Stimulated activated CD4-positive, alpha-beta T cell treated with anti-CD3 and anti-CD28 coated beads, Interleukin-4, amount 100 ng/mL, for 4 hours (primary cell): ENCODE measurements at regions not wholly inside any gene's neighbourhood (a gene's known extent, or its start where the extent isn't known, plus 50 kb on each side); places are given as distances from the start of the nearest gene placed in this dataset.

ENCODE experiments used
- DNase-seq, 2 experiments: peaks; one replicate each; pipeline ENCODE4 v3.0.0-alpha.2; 2020

DNA sequence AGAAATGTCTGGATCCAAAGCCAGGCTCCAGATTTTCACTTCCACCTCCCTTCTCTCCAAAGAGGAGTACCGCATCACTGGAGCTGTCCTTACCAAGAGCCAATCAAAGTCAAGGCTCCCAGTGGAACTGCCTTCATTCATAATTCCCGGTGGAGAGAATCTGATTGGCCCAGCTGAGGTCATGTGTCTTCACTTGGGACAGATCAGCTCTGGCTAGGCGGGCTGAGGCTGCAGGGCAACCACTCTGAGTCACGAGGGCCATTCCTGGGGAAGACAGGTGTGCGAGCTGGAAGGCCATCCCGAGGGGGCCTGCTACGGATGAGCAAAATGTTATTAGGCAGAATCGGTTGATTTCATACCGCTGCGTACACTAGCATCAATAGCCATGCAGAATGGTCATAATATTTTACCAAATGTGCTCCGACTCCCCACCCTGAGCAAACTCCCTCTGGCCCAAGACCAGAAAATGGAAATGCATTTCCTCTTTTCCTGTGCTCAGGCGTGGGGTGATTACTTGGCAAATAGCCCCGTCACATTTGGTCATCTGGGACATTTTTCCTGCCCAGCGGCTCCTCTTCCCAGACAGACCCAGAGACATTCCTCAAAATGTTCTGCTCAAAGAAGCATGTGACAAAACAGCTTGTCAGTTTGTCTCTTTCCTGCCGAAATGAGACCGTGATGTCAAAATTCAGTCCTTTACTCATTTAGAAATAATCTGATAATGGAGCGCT, 111.1 kb downstream of the AIPL1 start:
- no peak for DNase-seq

DNA sequence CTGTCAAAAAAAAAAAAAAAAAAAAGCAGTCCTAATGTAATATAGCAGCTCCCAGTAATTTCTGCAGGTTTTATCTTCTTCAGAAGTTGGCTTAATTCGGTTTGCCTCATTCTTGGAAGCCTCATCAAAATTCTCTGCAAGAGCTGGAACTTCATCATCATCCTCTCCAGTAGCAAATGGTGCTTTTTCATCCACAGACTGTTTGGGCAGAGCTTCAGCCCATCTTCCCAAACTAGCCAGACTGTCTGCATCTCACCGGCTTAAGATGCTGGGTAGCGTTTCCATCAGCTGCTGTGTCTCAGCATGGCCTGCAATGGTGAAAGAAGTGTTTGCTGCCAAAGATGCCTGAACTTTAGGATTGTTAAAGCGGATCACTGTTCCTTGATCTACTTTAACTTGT, 112.6 kb downstream of the AIPL1 start:
- DNase-seq, result no peak

DNA sequence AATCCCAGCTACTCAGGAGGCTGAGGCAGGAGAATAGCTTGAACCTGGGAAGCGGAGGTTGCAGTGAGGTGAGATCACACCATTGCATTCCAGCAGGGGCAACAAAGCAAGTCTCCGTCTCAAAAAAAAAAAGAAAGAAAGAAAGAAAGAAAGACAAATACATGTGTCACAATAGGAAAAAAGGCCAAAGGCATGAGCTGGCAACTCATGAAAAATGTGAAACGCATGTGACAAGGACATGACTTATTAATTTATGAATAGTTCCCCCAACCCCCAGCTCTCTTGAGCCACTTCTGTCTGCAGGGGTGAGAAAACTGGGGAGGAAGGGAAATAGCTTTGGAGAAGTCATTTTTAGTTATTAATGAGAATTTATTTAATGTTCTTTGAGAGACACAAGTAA, 120.6 kb downstream of the AIPL1 start:
- no peak for DNase-seq

DNA sequence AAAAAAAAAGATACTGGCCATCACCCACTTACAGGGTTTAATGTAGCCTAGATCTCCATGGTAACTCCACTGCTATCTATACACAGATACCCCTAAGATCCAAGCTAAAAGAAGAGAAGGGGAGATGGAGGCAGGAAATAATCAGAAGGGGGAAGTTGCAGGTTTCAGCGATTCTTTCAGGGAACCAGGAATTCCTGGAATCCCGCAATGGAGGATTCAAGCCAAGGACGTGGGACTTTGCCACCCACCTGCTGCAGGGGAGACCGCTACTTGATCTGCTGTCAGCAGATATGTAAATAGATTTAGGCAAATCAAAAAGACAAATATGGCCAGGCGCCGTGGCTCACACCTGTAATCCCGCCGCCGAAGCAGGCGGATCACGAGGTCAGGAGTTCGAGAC, 121.1 kb downstream of the AIPL1 start:
- no peak for DNase-seq

DNA sequence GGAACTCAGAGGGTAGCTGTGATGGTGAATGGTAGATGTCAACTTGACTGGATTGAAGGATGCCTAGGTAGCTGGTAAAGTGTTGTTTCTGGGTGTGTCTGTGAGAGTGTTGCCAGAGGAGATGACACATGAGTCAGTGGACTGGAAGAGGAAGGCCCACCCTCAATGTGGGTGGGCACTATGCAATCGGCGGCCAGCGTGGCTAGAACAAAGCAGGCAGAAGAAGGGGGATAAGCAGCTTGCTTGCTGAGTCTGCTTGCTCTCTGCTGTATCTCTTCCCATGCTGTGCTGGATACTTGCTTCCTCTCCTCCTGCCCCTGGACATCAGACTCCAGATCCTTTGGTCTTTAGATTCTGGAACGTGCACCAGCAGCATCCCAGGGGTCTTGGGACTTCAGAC, 128.1 kb downstream of the AIPL1 start:
- DNase-seq, result no peak

DNA sequence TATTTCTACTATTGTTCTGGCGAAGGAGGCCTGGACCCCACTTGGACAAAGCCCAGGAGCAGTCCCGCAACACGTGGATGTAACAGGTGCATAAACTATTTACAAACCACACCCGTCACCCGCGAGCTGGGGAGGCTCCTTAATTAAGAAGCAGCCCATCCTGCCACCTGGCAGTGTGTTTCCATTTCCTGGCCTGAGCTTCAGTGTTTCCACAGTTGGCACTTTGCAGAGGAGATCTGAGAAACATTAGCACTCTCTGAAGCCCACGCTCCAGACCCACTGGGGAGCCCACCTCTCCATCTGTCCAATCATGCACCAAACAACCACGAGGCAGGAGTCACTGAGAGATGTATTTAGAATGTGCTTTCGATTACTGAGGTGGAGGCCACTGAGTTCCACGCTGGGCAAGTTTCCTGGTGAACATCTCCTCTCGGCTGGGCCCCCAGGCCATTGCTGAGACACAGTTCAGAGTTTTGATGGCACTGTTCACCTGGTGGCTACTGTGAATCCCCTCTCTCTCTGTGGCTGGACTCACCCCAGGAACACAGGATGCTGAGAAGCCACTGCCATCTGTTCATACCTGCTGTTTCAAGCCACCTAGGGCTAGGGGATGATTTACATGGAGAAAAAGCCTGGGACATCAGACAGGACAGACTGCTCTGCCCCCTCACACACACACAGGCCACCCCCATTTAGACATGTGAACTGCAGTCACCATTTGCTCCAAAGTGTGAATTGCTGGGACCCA, 129.1 kb downstream of the AIPL1 start:
- DNase-seq, result no peak

DNA sequence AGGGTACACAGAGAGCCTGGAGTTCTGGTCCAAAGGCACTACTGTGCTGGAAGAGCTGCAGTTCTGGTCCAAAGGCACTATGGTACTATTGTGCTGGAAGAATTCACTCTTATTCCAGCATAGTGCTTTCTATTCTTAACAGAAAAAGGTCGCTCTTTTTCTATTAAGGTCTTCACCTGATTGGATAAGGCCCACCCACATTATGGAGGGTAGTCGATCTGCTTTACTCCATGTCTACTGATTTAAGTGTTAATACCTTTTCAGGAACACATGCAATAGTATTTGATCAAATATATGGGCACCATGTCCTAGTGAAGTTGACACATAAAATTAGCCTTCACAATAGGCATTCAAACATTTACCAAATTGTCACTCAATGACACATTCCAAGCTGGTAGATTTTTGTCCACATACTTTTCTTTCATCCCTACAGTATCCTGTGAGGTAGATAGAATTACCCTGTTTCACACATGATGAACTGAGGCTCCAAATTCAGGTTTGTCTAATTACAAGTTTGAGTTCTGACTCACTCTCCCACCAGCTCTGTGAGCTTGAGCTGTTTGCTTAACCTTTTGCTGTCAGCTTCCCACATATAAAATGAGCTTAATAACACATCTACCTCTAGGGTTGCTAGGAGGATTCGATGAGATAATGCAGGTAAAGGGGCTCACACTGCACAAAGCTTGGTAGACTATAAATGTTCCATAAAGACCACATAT, 129.9 kb downstream of the AIPL1 start:
- no peak for DNase-seq

DNA sequence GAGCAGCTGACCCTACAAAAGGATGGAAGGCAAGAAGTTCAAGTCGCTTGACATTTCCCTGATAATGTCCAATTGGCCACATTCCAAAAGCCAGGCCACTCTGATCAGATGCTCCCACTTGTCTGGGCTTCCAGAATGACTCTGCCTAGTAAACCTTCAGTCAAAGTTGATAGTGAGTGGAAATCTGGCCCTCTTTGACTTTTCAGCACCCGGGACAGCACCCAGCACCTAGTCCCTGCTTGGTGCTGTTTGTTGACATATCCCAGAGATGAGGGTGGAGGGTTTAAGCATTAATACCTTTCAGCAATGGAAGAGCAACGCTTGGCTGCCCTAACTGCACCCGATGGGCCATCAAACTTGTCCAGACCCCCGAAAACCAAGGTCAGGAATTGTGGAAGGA, 131.3 kb downstream of the AIPL1 start:
- no peak for DNase-seq

DNA sequence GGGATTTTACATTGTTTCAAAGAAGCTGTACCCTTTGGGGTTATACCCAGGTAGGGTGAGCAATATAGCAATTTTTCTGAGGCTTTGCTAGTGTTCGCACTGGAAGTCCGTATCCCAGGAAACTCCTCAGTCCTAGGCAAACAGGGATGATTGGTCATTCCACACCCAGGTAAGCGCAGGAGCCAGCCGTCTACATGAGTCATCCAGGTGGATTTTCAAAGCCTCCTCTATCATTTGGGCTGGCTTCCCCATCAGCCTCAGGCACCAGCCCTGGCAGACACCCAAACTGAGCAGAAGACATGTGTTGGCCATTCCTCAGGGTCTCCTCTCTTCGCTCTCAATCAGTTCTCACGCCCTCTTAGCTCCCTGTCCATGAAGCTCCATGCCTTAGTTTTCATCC, 135.6 kb downstream of the AIPL1 start:
- no peak for DNase-seq

DNA sequence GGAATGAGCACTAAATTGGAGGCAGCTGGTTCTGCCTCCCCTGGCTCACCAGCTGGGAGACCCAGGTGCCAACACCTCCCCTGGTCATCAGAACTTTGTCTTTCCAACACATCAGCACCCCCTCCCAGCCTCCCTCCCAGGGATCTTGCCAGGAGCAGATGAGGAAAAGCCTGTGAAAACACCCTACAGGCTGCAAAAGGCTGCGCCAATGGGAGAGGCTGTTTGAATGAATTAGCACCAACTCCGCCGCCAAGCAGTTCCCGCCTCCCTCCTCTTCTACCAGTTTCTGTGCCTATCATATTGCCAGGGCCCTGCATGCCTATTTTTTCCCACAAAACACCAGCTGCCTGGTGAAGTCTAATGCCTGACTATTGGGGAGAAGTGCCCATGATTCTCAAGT, 137.0 kb downstream of the AIPL1 start:
- no peak for DNase-seq

DNA sequence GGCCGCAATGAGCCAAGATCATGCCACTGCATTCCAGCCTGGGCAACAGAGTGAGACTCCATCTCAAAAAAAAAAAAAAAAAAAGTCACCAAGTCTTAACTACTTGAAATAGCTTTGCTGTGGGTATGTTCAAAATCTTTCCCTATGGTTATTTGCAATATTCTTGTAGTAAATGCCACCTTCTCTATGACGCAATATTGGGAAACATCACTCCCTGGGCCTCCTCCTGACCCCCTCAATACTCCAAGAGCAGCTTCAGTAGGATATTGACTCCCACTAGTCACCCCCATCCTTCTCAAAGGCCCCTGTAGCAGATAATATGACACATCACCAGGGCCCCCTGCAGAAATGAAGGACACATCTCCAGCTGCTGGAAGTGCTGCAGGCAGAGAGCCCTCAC, 137.8 kb downstream of the AIPL1 start:
- DNase-seq, result no peak

DNA sequence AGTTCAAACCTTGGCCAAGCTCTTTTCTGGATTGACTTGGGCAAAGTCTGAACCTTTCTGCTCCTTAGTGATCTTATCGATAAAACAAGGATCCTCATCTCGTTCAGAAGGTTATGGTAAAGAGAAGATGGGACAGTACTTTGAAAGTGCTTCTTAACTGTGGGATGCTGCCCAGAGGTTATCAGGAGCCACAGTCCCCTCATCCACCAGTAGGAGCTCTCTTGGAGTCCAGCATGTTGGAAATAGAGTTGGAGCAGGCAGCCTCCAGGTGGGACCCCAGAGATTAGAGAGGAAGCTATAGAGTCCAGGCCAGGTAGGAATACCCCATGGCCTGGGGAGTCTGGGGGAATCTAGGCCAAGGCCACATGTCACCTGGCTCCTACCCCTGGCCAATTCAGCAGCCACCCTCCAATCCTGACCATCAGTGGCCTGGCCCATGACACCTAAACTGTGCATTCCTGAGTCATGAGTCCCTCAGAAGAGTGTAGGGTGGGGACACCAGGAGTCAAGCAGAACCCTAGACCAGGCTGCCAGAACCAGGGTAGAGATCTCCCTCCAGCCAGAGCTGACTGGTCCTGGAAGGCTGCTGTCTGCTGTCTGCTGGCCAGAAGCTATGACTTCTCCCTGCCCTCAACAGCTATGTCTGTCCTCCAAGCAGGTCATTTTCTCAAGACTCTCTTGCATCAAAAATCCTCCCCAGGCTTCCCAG, 144.3 kb downstream of the AIPL1 start:
- DNase-seq, result no peak

DNA sequence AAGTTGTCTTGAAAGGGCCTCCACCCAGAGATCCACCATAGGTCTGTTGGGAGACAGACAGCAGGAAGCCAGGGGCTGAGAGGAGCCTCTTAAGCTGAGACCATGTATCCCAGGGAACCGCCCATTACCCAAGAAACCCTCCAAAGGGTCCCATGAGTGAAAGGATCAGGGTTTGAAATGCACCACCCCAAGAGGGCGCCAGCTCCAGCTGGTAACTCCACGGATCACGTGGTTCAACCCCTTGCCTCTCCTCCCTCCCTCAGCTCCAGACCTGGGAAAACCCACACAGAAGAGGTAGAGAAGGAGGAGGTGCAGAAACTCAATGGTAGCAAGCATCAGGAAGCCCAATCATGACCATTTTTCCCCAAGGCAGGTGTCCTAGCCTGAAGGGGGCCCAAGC, 148.7 kb downstream of the AIPL1 start:
- no peak for DNase-seq

DNA sequence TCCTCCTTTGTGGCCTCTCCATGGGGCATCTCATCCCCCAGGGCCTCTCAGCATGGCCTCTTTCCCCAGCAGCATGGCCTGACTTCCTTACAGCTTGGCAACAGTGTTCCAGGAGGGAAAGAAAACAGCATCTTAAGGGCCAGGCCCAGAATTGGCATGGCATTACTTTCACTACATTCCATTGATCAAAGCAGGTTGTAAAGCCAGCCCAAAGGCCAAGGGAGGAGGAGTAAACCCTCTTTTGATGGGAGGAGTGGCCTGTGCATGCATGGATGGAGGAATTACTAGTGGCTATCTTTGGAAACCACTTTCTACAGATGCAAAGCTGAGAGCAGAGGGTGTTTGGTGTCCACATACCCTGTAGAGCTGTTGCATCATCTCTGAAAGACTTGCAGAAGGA, 149.4 kb downstream of the AIPL1 start:
- DNase-seq, result no peak

DNA sequence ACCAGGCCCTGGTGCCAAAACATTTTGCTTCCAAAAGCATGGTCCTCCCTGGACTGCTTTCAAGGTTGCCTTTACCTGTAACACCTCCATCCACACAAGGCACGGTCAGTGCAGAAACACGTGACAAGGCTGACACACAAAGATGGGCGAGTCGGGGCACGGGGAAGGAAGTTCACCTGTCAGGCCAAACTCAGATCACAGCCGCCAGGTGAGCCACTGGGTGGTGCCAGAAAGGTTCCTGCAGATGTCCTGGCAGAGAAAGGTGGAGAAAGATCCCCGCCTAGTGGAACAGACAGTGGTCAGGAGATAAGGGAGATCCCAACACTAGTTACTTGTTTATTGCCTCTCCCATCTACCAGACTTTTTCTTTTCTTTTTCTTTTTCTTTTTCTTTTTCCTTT, 155.3 kb downstream of the AIPL1 start:
- DNase-seq, result no peak

DNA sequence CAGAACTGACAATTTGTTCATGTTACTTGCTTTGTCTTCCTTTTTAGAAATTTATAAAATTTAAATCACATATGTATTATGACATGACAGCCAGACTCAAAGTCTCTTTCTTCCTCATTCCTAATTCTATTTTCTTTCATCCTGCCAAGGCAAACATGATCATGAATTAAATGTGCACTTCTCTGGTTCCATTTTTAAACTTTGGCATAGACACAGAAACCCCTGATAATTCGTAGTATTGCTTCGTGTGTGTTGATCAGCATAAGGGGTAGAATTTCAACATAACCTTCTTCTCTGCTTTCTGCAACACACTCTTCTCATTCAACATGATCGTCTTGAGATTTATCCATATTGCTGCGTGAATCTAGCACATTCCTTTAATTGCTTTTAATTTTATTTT, 156.5 kb downstream of the AIPL1 start:
- DNase-seq, result no peak

DNA sequence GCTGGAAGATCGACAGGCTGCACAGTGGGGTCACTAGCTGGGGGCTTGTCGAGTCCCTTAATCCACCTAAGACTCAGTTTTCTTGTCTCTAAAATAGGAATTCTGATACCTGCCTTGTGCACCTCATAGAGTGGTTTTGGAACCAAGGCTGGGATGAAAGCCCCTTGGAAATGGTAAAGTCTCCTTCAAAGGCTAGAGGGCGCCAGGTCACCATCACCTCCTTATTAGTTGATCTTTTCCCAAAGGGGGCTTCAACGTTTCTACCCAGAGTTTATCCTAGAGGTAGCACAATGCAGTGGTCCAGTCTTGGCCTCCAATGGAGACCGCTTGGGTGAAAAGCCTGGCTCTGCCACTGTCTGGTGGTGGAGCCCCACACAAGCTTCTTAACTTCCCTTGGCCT, 158.2 kb downstream of the AIPL1 start:
- no peak for DNase-seq

DNA sequence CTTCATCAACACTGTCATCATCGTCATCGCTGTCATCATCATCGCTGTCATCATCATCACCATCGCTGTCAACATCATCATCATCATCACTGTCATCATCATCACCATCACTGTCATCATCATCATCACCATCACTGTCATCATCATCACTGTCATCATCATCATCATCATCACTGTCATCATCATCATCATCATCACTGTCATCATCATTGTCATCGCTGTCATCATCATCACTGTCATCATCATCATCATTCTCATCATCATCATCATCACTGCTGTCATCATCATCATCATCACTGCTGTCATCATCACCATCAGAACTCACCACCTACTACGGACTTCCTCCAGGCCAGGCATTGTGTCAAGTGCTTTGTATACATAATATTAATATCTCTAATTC, 160.6 kb downstream of the AIPL1 start:
- no peak for DNase-seq

DNA sequence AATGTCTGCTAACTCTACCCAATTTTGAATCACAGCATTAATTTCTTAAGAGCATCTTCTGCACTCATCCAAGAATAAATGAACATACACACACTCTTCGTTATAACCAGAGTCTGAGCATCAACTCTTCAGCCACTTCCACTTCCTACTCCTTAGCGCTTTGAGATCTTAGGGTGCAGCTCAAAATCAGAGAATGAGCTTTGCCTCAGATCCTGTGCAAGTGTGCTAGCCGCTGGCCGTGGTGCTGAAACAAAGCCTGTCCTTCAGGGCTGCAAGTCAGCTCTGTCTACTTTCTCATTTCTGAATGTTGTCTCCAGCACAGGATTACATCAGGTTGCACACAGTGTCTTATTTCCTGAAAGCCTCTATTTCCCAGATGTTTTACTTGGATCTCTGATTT, 165.4 kb downstream of the AIPL1 start:
- peak in 1 of 2 experiments; percentile 3 for DNase-seq

DNA sequence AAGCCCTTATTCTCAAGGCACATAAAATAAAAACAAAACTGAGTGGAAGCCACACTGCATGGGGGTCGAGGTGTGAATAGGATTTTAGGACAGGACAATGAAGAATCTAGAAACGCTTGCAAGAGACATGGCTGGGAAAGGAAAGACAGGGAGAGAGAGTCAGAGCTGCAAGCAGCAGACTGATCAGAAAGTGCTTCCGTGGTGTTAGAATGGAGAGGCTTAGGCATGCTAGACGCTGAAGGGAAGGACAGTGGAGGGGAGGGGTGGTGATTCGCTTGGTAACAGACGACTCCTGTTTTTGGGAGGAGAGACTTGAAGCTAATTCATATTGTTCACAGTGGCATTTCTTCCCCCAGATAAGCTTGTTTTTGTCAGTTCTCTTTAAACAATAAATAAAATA, 173.5 kb downstream of the AIPL1 start:
- no peak for DNase-seq

DNA sequence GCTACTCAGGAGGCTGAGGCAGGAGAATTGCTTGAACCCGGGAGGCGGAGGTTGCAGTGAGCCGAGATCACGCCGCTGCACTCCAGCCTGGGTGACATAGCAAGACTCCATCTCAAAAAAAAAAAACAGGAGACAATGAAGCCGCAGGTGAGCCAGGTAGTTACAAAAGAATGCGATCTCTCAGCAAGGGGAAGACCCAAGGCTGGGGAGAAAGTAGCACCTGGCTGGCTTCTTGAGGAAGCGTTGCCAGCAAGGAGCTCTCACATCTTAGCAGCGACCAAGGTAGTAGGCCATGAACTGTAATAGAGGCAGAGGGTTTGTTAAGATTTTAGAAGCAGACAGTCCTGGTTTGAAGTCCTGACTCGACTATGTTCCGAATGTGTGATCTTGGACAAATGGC, 175.0 kb downstream of the AIPL1 start:
- DNase-seq, result no peak

DNA sequence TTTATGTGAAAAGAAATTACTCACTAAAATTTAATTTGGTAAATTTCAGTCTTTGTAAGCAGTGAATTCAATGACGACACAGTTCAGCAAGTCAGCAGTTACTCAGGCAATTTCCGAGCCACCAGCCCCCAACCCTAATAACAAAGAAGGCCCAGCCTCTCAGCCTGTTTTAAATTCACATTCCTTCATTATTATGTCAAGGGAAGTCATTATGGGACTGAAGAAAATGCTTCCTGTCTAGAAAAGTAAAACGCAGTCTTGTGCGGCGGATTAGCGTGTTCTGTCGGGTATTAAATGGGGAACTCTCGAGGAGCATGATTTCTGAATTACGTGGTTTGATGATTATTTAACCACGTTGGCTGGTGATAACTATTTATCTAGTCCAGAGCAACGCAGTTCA, 177.6 kb downstream of the AIPL1 start:
- DNase-seq, result no peak

DNA sequence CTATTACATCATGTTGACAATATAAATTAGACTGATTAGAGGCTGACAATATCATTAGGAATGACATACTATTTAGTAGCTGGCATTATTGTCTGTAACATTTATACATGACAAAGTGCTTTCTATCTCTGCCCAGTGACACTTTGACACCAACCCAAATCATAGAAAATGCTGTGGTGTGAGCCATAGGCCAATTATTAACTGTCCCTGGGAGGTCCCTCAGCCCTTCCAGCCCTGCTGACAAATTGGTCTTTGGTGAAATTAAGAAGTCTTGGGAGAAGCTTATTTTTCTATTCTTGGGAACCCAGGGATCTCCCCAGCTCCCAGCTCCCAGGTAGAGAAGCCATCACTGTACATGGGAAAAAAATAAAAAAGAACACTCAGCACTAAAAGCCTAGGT, 179.6 kb downstream of the AIPL1 start:
- DNase-seq, result no peak

DNA sequence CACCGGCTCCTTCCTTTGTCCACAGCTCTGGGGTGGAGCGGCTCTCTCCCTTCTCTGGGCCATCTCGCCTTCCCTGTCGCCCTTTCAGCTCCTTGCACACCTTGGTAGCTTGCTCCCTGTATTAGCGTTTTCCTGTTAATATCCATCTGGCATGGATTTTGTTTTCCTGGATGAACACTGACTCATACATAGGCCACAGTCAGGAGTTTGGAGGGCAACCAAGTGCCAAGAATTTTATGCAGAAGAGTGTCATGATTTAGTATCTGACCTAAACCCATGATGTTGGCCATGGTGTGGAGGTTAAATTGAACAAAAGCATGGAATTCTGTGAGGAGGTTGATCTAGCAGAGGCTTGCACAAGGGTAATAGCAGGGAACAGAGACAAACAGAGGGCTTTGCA, 180.9 kb downstream of the AIPL1 start:
- DNase-seq, result no peak
